ENCODE measurements at regions not wholly inside any gene's neighbourhood (a gene's known extent, or its start where the extent isn't known, plus 50 kb on each side); places are given as distances from the start of the nearest gene placed in this dataset.

- Histone ChIP-seq H3K9ac (ENCODE audit: insufficient read depth, low read depth, low read length) (no peak overlapping the region), H3K79me2 (ENCODE audit: insufficient read depth, low read length) (no peaks in the 10 kb centered on the region), H3K36me3 (replicated peaks in 1 of 2; ENCODE audit: control insufficient read depth in 1 of 2, insufficient read depth in 2 of 2, low read length in 2 of 2) (no peaks in the 10 kb centered on the region), H3K4me3 (replicated peaks in 1 of 3; ENCODE audit: insufficient read depth in 1 of 3, low read depth in 2 of 3, low read length in 3 of 3) (no peak overlapping the region), H4K20me1 (ENCODE audit: insufficient read depth, low read length) (no peaks in the 10 kb centered on the region), H3K9me3 (ENCODE audit: low read length) (no peaks in the 10 kb centered on the region), H3K4me2 (ENCODE audit: low read depth, low read length) (no peak overlapping the region), H3K27me3 (ENCODE audit: control insufficient read depth in 1 of 2, insufficient read depth in 2 of 2, low read length in 2 of 2) (peaks cover 2 to 27% of the 10 kb centered on the region in 2 experiments; a peak in 3 of 5 replicates), H2AFZ (ENCODE audit: low read length) (no peak overlapping the region), H3K4me1 (ENCODE audit: insufficient read depth, low read length) (no peaks in the 10 kb centered on the region), H3K27ac (ENCODE audit: extremely low read length, insufficient read depth, low read length) (no peak overlapping the region)
- DNase-seq (ENCODE audit: low spot score) = no peak
- WGBS (ENCODE audit: low lambda C conversion rate) = 16% methylated on average over 5 of the region's 6 CpGs
- ATAC-seq = no peak
- no peak for FAIRE-seq
- in situ Hi-C loops (cut with HindIII; ENCODE audit: extremely low pct_ligation_motif_present, low pct_unique_long_range_greater_than_20kb) = no loop called here
- ChIA-PET POLR2A (no interaction called here), CTCF (ENCODE audit: low intra/inter-chr PET ratio, low total read pairs) (no interaction called here)
- BruUV-seq (replicated peaks) = no TSS peak
- intact Hi-C loops (cut with micrococcal nuclease; ENCODE audit: unreplicated experiment) = no loop called here
- TF ChIP-seq, protein P1, sequence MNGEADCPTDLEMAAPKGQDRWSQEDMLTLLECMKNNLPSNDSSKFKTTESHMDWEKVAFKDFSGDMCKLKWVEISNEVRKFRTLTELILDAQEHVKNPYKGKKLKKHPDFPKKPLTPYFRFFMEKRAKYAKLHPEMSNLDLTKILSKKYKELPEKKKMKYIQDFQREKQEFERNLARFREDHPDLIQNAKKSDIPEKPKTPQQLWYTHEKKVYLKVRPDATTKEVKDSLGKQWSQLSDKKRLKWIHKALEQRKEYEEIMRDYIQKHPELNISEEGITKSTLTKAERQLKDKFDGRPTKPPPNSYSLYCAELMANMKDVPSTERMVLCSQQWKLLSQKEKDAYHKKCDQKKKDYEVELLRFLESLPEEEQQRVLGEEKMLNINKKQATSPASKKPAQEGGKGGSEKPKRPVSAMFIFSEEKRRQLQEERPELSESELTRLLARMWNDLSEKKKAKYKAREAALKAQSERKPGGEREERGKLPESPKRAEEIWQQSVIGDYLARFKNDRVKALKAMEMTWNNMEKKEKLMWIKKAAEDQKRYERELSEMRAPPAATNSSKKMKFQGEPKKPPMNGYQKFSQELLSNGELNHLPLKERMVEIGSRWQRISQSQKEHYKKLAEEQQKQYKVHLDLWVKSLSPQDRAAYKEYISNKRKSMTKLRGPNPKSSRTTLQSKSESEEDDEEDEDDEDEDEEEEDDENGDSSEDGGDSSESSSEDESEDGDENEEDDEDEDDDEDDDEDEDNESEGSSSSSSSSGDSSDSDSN (CRISPR knock-in tag; IDR thresholded peaks at IDR 0.05) = no peak
- TF ChIP-seq KDM5A (IDR thresholded peaks at IDR 0.05; ENCODE audit: borderline replicate concordance, low read length) (no peak), ZNF792 (CRISPR knock-in tag; IDR thresholded peaks at IDR 0.05) (no peak), NBN (conservative IDR thresholded peaks at IDR 0.05) (no peak), LCORL (IDR thresholded peaks at IDR 0.05) (no peak), LCORL (CRISPR knock-in tag; IDR thresholded peaks at IDR 0.05) (no peak), POLR2AphosphoS2 (IDR thresholded peaks at IDR 0.05; ENCODE audit: low read depth, low read length) (no peak), ZNF782 (CRISPR knock-in tag; IDR thresholded peaks at IDR 0.05; ENCODE audit: borderline replicate concordance) (no peak), ZNF639 (CRISPR knock-in tag; conservative IDR thresholded peaks at IDR 0.05) (no peak), NFYB (CRISPR knock-in tag; IDR thresholded peaks at IDR 0.05) (no peak), GTF2F1 (IDR thresholded peaks at IDR 0.05; ENCODE audit: low read length) (no peak), SMC3 (IDR thresholded peaks at IDR 0.05; ENCODE audit: low read length) (no peak), ZNF704 (CRISPR knock-in tag; IDR thresholded peaks at IDR 0.05; ENCODE audit: borderline replicate concordance) (no peak), ZSCAN25 (CRISPR knock-in tag; IDR thresholded peaks at IDR 0.05) (no peak), KDM1A (CRISPR knock-in tag; IDR thresholded peaks at IDR 0.05) (no peak), MLLT10 (CRISPR knock-in tag; IDR thresholded peaks at IDR 0.05) (no peak)
- TF ChIP-seq, protein P2, sequence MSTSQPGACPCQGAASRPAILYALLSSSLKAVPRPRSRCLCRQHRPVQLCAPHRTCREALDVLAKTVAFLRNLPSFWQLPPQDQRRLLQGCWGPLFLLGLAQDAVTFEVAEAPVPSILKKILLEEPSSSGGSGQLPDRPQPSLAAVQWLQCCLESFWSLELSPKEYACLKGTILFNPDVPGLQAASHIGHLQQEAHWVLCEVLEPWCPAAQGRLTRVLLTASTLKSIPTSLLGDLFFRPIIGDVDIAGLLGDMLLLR (CRISPR knock-in tag; IDR thresholded peaks at IDR 0.05) = no peak
Observed at GRCh38 chr9:38280251-38280800, 112.2 kb upstream of the ALDH1B1 start.
